Activated CD8-positive, alpha-beta T cell treated with anti-CD3 and anti-CD28 coated beads for 36 hours (primary cell): ENCODE measurements at regions not wholly inside any gene's neighbourhood (a gene's known extent, or its start where the extent isn't known, plus 50 kb on each side); places are given as distances from the start of the nearest gene placed in this dataset.

ENCODE experiments used
- ATAC-seq: fragments of 200-7000 bp; cut with Tn5 transposase; one replicate; pipeline ENCODE4 v1.10.0; 2021; ENCODE audit warnings: mild to moderate bottlenecking, moderate library complexity
- CTCF ChIA-PET: fragments of 350-600 bp; sonication (Branson Sonifier 250); formaldehyde crosslinking; loops from one replicate; lab custom pipeline; 2021; ENCODE audit warnings: antibody characterized with exemption; lab: Charles Lee
- POLR2A ChIA-PET: fragments of 350-600 bp; sonication (Branson Sonifier 250); formaldehyde crosslinking; loops from one replicate; lab custom pipeline; 2021; ENCODE audit warnings: antibody characterized with exemption; lab: Charles Lee
- DNase-seq: peaks from one replicate; pipeline ENCODE4 v3.0.0-alpha.2; 2020
- H3K27ac Mint-ChIP-seq: one replicate; pipeline ENCODE4 v1.8.0; 2021; ENCODE audit warnings: mild to moderate bottlenecking, mixed read lengths
- H3K27me3 Mint-ChIP-seq: one replicate; pipeline ENCODE4 v1.8.0; 2021; ENCODE audit warnings: mixed read lengths
- H3K36me3 Mint-ChIP-seq: one replicate; pipeline ENCODE4 v1.8.0; 2021; ENCODE audit warnings: low read depth, mixed read lengths
- H3K4me1 Mint-ChIP-seq: one replicate; pipeline ENCODE4 v1.8.0; 2021; ENCODE audit warnings: low read depth, mixed read lengths
- H3K4me3 Mint-ChIP-seq: one replicate; pipeline ENCODE4 v1.8.0; 2021; ENCODE audit warnings: mild to moderate bottlenecking, moderate library complexity, mixed read lengths
- H3K9me3 Mint-ChIP-seq: one replicate; pipeline ENCODE4 v1.8.0; 2021; ENCODE audit warnings: mixed read lengths
- CTCF ChIP-seq: fragments of 200-600 bp; IDR thresholded peaks from one replicate; pipeline ENCODE4 v1.8.0; 2022; ENCODE audit warnings: antibody characterized with exemption, mild to moderate bottlenecking
- intact Hi-C: fragments of 100-400 bp; cut with micrococcal nuclease; formaldehyde crosslinking; loops from one replicate; pipeline ENCODE4 v1.10.0; 2022

GRCh38 chr2:221129657-221130056 lies 442.4 kb downstream of the EPHA4 start:
- no peak for TF ChIP-seq CTCF

GRCh38 chr2:221130431-221130830 lies 441.7 kb downstream of the EPHA4 start:
- Mint-ChIP-seq H3K27me3 (peaks cover 4% of the 10 kb centered on the region), H3K9me3 (peaks cover 4% of the 10 kb centered on the region), H3K4me3 (no peak overlapping the region), H3K36me3 (peaks cover 2% of the 10 kb centered on the region), H3K4me1 (no peaks in the 10 kb centered on the region), H3K27ac (no peak overlapping the region)
- no peak for TF ChIP-seq CTCF
- ChIA-PET POLR2A (interaction anchor here (1.4 kb wide), 1 partner anchor 15 kb away, joined by 3 read pairs; no protein-coding TSS in a partner anchor), CTCF (no interaction called here)
- DNase-seq (no peak), ATAC-seq (no peak)
- intact Hi-C loops: no loop called here

More at GRCh38 chr2:221129657-221130056, 442.4 kb downstream of the EPHA4 start:
- no peak overlapping the region for H3K4me3 Mint-ChIP-seq
- H3K27me3 Mint-ChIP-seq: peaks cover 4% of the 10 kb centered on the region
- no peaks in the 10 kb centered on the region for H3K4me1 Mint-ChIP-seq
- intact Hi-C loops: no loop called here
- CTCF ChIA-PET: no interaction called here
- H3K9me3 Mint-ChIP-seq: peaks cover 4% of the 10 kb centered on the region
- DNase-seq (no peak), ATAC-seq (no peak)
- H3K36me3 Mint-ChIP-seq: peaks cover 2% of the 10 kb centered on the region
- H3K27ac Mint-ChIP-seq: no peak overlapping the region
- POLR2A ChIA-PET: interaction anchor here (1.4 kb wide), 1 partner anchor 16 kb away, joined by 3 read pairs; no protein-coding TSS in a partner anchor

GRCh38 chr2:221133941-221134340 lies 438.2 kb downstream of the EPHA4 start:
- H3K4me1 Mint-ChIP-seq: no peaks in the 10 kb centered on the region
- POLR2A ChIA-PET: no interaction called here
- ATAC-seq (no peak), DNase-seq (no peak)
- no peak overlapping the region for H3K4me3 Mint-ChIP-seq
- H3K27me3 Mint-ChIP-seq: peaks cover 5% of the 10 kb centered on the region
- TF ChIP-seq CTCF: no peak
- CTCF ChIA-PET: no interaction called here
- H3K36me3 Mint-ChIP-seq: peaks cover 2% of the 10 kb centered on the region
- no peaks in the 10 kb centered on the region for H3K9me3 Mint-ChIP-seq
- H3K27ac Mint-ChIP-seq: no peak overlapping the region
- intact Hi-C loops: no loop called here

GRCh38 chr2:221134718-221135117 lies 437.4 kb downstream of the EPHA4 start:
- Mint-ChIP-seq H3K27me3 (peaks cover 3% of the 10 kb centered on the region), H3K4me1 (no peaks in the 10 kb centered on the region), H3K4me3 (no peak overlapping the region), H3K9me3 (no peaks in the 10 kb centered on the region), H3K27ac (no peak overlapping the region), H3K36me3 (peaks cover under 1% of the 10 kb centered on the region)
- DNase-seq (no peak), ATAC-seq (no peak)
- CTCF ChIA-PET: no interaction called here
- POLR2A ChIA-PET: no interaction called here
- no peak for TF ChIP-seq CTCF
- intact Hi-C loops: no loop called here

- H3K36me3 Mint-ChIP-seq: no peaks in the 10 kb centered on the region
- CTCF ChIA-PET: no interaction called here
- ATAC-seq: no peak
- H3K4me1 Mint-ChIP-seq: no peaks in the 10 kb centered on the region
- peaks cover 2% of the 10 kb centered on the region for H3K27me3 Mint-ChIP-seq
- DNase-seq: no peak
- intact Hi-C loops: no loop called here
- POLR2A ChIA-PET: no interaction called here
- H3K4me3 Mint-ChIP-seq: no peak overlapping the region
- no peak overlapping the region for H3K27ac Mint-ChIP-seq
- no peaks in the 10 kb centered on the region for H3K9me3 Mint-ChIP-seq
- no peak for TF ChIP-seq CTCF
Observed at GRCh38 chr2:221135699-221136098, 436.4 kb downstream of the EPHA4 start.
